ENCODE measurements at regions not wholly inside any gene's neighbourhood (a gene's known extent, or its start where the extent isn't known, plus 50 kb on each side); places are given as distances from the start of the nearest gene placed in this dataset.
"Not testable (repeated sequence)": the region's sequence is repeated elsewhere in the genome, so short reads cannot be mapped to it uniquely, and the experiment has no call there.

DNA sequence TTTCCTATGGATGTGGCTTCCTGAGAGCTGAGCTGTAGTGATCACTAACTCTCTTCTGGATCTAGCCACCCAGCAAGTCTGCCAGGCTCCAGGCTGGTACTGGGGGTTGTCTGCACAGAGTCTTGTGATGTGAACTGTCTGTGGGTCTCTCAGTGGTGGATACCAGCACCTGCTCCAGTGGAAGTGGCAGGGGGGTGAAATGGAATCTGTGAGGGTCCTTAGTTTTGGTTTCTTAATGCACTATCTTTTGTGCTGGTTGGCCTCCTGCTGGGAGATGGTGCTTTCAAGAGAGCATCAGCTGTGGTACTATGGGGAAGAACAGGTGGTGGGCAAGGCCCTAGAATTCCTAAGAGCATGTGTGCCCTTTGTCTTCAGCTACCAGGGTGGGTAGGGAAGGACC lies 140.7 kb downstream of the TENT5C start:
- TF ChIP-seq, protein P1, sequence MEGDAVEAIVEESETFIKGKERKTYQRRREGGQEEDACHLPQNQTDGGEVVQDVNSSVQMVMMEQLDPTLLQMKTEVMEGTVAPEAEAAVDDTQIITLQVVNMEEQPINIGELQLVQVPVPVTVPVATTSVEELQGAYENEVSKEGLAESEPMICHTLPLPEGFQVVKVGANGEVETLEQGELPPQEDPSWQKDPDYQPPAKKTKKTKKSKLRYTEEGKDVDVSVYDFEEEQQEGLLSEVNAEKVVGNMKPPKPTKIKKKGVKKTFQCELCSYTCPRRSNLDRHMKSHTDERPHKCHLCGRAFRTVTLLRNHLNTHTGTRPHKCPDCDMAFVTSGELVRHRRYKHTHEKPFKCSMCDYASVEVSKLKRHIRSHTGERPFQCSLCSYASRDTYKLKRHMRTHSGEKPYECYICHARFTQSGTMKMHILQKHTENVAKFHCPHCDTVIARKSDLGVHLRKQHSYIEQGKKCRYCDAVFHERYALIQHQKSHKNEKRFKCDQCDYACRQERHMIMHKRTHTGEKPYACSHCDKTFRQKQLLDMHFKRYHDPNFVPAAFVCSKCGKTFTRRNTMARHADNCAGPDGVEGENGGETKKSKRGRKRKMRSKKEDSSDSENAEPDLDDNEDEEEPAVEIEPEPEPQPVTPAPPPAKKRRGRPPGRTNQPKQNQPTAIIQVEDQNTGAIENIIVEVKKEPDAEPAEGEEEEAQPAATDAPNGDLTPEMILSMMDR (IDR thresholded peaks at IDR 0.05): not testable (repeated sequence)
- not testable (repeated sequence) for TF ChIP-seq POLR2A (IDR thresholded peaks at IDR 0.05)
